HG02870 (cell line): ENCODE measurements at regions not wholly inside any gene's neighbourhood (a gene's known extent, or its start where the extent isn't known, plus 50 kb on each side); places are given as distances from the start of the nearest gene placed in this dataset.

ENCODE experiments used
- ATAC-seq: cut with Tn5 transposase; IDR thresholded peaks from one replicate; pipeline ENCODE4 v1.9.1; 2021; ENCODE audit warnings: mild to moderate bottlenecking, moderate library complexity; ENCODE audit not compliant: unreplicated experiment

- no peak for ATAC-seq
These were observed 685.0 kb downstream of the ETS1 start for GRCh38 chr11:127902382-127902781.

- no peak for ATAC-seq
These were observed 688.7 kb downstream of the ETS1 start for GRCh38 chr11:127898422-127899365.

DNA sequence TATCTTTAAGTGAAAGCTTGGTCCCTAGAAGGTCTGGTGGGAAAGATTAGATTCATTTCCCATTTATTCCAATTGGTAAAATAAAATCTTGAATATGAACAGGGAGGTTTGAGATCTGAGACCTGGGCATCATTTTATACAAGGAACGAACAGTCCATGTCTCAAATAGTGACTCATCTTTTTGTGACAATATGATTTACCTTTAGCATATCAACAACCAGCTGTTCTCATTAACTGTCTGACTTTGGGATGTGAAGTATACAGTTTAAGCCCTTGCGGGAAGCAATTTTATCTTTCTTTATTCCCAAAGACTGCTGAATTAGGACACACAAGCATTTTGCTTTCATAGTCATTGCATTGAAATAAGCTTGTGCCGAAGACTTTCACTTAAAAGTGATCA lies 691.6 kb downstream of the ETS1 start:
- ATAC-seq: no peak

GRCh38 chr11:127894316-127894715 lies 693.0 kb downstream of the ETS1 start:
- ATAC-seq: no peak

DNA sequence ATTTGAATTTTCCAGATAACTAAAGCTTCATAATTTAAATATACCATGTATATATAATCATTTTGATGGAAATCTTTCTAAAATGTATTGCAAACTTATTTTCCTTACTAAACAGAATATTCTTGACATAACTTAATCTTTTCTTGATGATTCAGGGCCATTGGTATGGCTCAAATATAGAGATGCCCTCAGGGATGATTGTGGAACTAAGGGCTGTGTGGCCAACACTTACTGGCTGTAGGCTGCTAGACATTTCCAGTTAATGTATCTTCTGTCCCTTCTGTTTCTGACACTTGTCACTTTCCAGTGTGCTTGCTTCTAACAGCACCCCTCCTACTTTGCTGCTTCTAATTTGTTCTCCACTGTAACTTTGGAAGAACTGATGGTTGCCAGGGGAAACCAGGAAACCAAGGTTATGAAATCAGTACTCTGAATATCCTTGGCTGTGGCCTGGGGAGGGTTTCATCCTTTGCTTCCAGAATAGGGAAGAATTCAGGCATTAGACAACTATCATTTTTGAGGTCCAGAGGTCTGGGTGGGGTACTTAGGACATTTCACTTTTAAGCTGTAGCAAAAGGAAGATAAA lies 697.2 kb downstream of the ETS1 start:
- ATAC-seq: no peak

GRCh38 chr11:127888386-127888785 lies 699.0 kb downstream of the ETS1 start:
- ATAC-seq: no peak

DNA sequence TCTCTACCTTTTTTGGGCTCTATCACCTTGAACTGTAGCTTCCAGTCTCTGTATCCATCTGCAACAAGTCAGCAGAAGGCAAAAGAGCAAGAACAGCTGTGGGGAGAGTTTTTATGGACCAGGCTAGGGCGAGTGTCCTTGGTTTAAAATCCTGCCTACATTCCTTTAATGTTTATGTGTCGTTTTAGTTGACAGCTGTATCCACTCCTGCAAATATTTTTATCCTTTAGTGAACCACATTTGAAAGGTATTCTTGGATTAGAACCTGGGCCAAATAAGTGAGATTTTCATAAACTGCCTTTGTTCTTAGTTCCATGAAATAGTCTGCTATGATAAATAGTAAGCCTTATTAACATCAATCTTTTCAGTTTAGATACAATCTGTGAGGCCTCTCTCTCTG lies 712.2 kb downstream of the ETS1 start:
- ATAC-seq: no peak

DNA sequence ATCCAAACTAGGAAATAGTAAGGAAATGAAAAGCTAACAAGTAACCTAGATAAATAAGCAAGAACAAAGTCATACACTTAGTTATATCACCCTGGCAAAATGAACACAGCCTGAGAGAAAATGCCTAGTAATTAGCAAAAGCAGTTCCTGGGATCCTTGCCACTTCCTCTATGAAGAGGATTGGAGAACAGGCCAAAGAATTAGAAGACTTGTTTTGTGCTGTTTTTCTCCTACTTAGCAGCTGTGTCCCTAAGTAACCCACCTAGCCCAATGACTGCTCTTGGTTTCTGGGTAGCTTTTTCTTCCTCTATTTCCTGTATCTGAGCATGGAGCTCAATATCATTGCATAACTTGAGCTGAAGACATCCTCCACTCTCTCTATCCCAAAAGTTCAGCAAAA lies 713.9 kb downstream of the ETS1 start:
- no peak for ATAC-seq

- ATAC-seq: no peak
These were observed 721.2 kb downstream of the ETS1 start for GRCh38 chr11:127866109-127866508.

- ATAC-seq: no peak
These were observed 722.5 kb downstream of the ETS1 start for GRCh38 chr11:127864861-127865260.

DNA sequence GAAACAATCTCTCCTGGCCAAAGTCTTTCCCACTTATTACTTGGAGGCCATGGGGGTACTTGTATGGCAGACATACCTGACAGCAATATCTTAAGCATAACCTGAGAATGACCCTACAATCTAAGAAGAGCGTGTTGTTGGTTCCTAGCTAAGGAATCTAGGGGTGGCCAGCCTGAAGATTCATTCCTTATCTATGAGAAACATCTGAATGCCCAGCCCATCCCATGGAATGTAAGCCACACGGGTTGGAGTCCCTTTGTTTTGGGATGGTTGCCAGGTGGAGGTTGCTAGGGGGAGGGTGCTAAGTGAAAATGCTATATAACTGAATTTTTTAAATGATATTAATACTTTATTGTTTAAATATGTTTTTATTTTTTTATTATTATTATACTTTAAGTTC lies 725.0 kb downstream of the ETS1 start:
- ATAC-seq: no peak

DNA sequence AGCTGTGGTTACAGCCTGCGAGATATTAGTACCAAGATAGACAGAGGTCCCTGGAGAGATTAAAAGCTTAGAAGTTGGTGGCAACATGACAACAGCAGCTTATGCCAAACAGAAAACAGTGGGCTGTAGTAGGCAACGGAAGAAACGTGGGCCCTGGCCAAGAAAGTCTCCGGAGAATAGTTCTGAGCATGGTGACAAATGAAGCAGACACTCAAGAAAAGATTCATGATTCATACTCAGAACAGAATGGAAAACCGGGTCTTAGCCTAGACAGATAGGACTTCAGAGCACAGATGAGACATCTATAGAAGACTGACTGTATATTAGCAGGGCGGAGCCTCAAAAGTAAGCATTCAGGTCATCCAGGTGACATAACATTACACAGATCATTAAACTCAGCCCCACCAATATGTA lies 727.4 kb downstream of the ETS1 start:
- ATAC-seq: no peak

- ATAC-seq: no peak
These were observed 742.5 kb downstream of the ETS1 start for GRCh38 chr11:127844876-127845275.

DNA sequence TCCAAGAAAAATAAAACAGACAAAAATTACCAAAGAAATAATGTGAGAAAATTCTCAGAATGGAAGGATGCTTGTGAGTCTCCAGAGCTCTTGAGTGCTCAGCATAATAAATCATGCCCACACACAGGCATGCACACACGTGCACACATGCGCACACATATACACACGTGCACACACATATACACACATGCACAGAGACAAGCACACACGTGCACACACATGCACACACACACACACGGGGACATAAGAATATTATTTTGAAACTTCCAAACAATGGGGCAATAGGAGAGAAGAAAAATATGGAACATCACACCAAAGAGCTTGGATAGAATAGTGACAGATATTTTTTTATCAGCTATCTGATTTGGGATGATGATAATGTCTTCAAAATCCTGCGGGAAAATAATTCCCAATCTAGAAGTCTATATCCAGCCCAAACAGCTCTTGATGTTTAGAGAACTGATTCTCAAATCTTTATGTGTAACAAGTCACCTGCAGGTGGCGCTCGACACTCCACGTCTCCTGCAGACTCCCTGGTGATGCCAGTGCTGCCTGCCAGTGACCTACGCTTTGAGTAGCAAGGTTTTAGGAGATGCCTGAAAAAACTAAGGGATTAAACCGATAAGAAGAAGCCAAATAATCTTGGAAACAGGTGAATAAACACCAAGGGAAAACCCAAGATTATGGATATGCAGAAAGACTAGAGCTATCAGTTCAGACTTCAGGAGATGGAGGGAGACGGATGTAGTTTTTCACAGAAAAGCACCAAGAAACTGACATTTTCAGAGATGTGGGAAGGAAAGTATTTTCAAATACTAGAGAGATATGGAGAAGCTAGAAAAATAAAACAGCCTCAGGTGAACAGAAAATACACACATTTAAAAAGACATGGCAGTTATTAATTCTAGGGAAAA lies 743.6 kb downstream of the ETS1 start:
- ATAC-seq: peak; percentile 55

DNA sequence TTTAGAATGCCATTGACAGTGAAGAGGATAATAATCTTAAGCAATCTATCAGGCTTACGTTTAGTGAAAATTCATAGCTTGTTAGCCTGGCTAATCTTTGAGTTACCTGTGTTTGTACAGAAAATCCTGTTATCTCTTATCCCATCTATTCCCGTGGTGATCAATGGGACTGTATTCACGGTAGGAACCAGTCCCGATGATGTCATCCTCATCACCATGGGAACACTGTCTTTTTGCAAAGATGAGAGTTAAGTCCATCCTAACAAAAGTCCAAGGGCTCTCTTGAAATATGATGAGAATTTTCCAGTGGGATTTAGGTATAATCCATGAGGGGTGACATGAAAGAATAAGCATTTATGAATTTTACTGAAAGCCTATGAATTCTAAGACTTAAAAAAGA lies 762.2 kb downstream of the ETS1 start:
- no peak for ATAC-seq

- ATAC-seq: no peak
These were observed 768.7 kb downstream of the ETS1 start for GRCh38 chr11:127818625-127819024.

GRCh38 chr11:127816962-127817361 lies 770.4 kb downstream of the ETS1 start:
- no peak for ATAC-seq

GRCh38 chr11:127815331-127815730 lies 772.0 kb downstream of the ETS1 start:
- ATAC-seq: no peak

- no peak for ATAC-seq
These were observed 780.9 kb downstream of the ETS1 start for GRCh38 chr11:127806501-127806900.

- no peak for ATAC-seq
These were observed 781.6 kb downstream of the ETS1 start for GRCh38 chr11:127805771-127806170.

GRCh38 chr11:127804747-127805400 lies 782.5 kb downstream of the ETS1 start:
- no peak for ATAC-seq
